ENCODE measurements at regions not wholly inside any gene's neighbourhood (a gene's known extent, or its start where the extent isn't known, plus 50 kb on each side); places are given as distances from the start of the nearest gene placed in this dataset.

- H3K4me3 Mint-ChIP-seq (ENCODE audit: low read depth, unreplicated experiment) = no peak overlapping the region
- H3K27ac Mint-ChIP-seq (ENCODE audit: unreplicated experiment) = no peak overlapping the region
- no peaks in the 10 kb centered on the region for H3K9me3 Mint-ChIP-seq (ENCODE audit: low read depth, unreplicated experiment)
- H3K36me3 Mint-ChIP-seq (ENCODE audit: insufficient read depth, unreplicated experiment) = no peaks in the 10 kb centered on the region
- TF ChIP-seq CTCF (IDR thresholded peaks at IDR 0.05; ENCODE audit: unreplicated experiment) = no peak
- BruUV-seq (replicated peaks) = no TSS peak
- no peaks in the 10 kb centered on the region for H3K4me1 Mint-ChIP-seq (ENCODE audit: low read depth, unreplicated experiment)
- peaks cover 100% of the 10 kb centered on the region for H3K27me3 Mint-ChIP-seq (ENCODE audit: unreplicated experiment)
- CTCF ChIA-PET = no interaction called here
- DNase-seq = no peak
- intact Hi-C loops (cut with micrococcal nuclease; ENCODE audit: unreplicated experiment) = no loop called here
Observed at GRCh38 chr18:47731276-47731675, 199.2 kb downstream of the SMAD2 start.

DNA sequence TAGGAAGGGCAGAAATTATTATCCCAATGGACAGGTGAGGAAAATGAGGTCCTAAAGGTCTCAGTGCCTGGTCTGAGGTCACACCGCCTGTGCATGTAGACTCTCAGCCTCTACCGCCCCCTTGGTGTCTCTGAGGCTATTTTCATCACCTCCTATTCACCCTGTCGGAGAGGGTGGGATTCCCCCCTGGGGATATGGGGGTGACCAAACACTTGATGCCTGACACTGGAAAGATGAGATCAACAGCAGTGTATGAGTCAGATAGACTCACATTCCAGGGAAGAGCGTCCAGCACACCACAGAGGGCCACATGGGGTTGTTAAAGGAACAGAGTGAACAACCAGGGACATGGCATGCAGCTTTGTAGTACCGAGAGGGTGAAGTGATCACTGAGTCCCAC lies 199.7 kb downstream of the SMAD2 start:
- Mint-ChIP-seq H3K27ac (ENCODE audit: unreplicated experiment) (no peak overlapping the region), H3K4me1 (ENCODE audit: low read depth, unreplicated experiment) (no peaks in the 10 kb centered on the region), H3K27me3 (ENCODE audit: unreplicated experiment) (peaks cover 100% of the 10 kb centered on the region), H3K4me3 (ENCODE audit: low read depth, unreplicated experiment) (no peak overlapping the region), H3K36me3 (ENCODE audit: insufficient read depth, unreplicated experiment) (no peaks in the 10 kb centered on the region), H3K9me3 (ENCODE audit: low read depth, unreplicated experiment) (no peaks in the 10 kb centered on the region)
- no peak for TF ChIP-seq CTCF (IDR thresholded peaks at IDR 0.05; ENCODE audit: unreplicated experiment)
- CTCF ChIA-PET = no interaction called here
- intact Hi-C loops (cut with micrococcal nuclease; ENCODE audit: unreplicated experiment) = no loop called here
- no TSS peak for BruUV-seq (replicated peaks)
- no peak for DNase-seq

- Mint-ChIP-seq H3K27me3 (ENCODE audit: unreplicated experiment) (peaks cover 100% of the 10 kb centered on the region), H3K9me3 (ENCODE audit: low read depth, unreplicated experiment) (no peaks in the 10 kb centered on the region), H3K27ac (ENCODE audit: unreplicated experiment) (no peak overlapping the region), H3K36me3 (ENCODE audit: insufficient read depth, unreplicated experiment) (no peaks in the 10 kb centered on the region), H3K4me1 (ENCODE audit: low read depth, unreplicated experiment) (no peaks in the 10 kb centered on the region), H3K4me3 (ENCODE audit: low read depth, unreplicated experiment) (no peak overlapping the region)
- no peak for TF ChIP-seq CTCF (IDR thresholded peaks at IDR 0.05; ENCODE audit: unreplicated experiment)
- no peak for DNase-seq
- intact Hi-C loops (cut with micrococcal nuclease; ENCODE audit: unreplicated experiment) = no loop called here
- CTCF ChIA-PET = no interaction called here
- BruUV-seq (replicated peaks) = no TSS peak
Observed at GRCh38 chr18:47729356-47729755, 201.1 kb downstream of the SMAD2 start.

DNA sequence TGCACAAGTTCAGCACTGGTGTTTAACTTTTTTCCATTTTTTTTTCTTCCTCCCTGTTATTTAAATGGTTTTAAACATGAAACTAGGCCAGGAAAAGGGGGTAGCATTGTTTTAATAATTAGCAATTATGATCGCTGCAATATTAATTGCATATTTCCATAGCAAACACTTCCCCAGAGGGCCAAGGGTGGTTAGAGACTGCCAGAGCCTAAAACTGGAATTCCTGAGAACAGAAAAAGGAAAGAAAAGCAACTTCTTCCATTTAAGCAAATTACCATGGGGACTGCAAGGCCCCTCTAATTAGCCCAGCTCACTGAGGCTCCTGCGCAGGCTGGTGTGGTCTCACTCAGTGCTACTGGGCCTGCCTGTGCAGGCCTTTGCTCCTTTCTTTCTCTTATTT lies 201.5 kb downstream of the SMAD2 start:
- intact Hi-C loops (cut with micrococcal nuclease; ENCODE audit: unreplicated experiment) = no loop called here
- Mint-ChIP-seq H3K36me3 (ENCODE audit: insufficient read depth, unreplicated experiment) (no peaks in the 10 kb centered on the region), H3K4me3 (ENCODE audit: low read depth, unreplicated experiment) (no peak overlapping the region), H3K9me3 (ENCODE audit: low read depth, unreplicated experiment) (no peaks in the 10 kb centered on the region), H3K4me1 (ENCODE audit: low read depth, unreplicated experiment) (no peaks in the 10 kb centered on the region), H3K27me3 (ENCODE audit: unreplicated experiment) (peaks cover 100% of the 10 kb centered on the region), H3K27ac (ENCODE audit: unreplicated experiment) (no peak overlapping the region)
- no peak for TF ChIP-seq CTCF (IDR thresholded peaks at IDR 0.05; ENCODE audit: unreplicated experiment)
- CTCF ChIA-PET = no interaction called here
- no peak for DNase-seq
- no TSS peak for BruUV-seq (replicated peaks)

DNA sequence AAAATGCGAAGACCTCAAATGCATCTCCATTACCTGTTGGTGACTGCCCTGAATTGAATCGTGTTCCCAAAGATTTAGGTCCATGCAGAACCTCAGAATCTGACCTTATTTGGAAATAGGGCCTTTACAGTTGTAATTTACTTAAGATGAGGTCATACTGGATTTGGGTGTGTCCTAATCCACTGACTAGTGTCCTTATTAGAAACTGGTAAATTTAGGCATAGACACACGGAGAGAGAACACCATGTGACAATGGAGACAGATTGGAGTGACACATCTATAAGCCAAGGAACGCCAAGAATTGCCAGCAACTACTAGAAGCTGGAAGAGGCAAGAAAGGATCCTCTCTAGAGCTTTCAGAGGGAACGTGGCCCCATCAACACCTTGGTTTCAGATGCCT lies 203.1 kb downstream of the SMAD2 start:
- Mint-ChIP-seq H3K36me3 (ENCODE audit: insufficient read depth, unreplicated experiment) (no peaks in the 10 kb centered on the region), H3K27ac (ENCODE audit: unreplicated experiment) (no peak overlapping the region), H3K9me3 (ENCODE audit: low read depth, unreplicated experiment) (no peaks in the 10 kb centered on the region), H3K27me3 (ENCODE audit: unreplicated experiment) (peaks cover 100% of the 10 kb centered on the region), H3K4me3 (ENCODE audit: low read depth, unreplicated experiment) (no peak overlapping the region), H3K4me1 (ENCODE audit: low read depth, unreplicated experiment) (no peaks in the 10 kb centered on the region)
- TF ChIP-seq CTCF (IDR thresholded peaks at IDR 0.05; ENCODE audit: unreplicated experiment) = no peak
- intact Hi-C loops (cut with micrococcal nuclease; ENCODE audit: unreplicated experiment) = no loop called here
- DNase-seq = no peak
- CTCF ChIA-PET = no interaction called here
- no TSS peak for BruUV-seq (replicated peaks)

Measured in Calu3 (cell line).